Esophagus (tissue), 2 donors: ENCODE measurements at regions not wholly inside any gene's neighbourhood (a gene's known extent, or its start where the extent isn't known, plus 50 kb on each side); places are given as distances from the start of the nearest gene placed in this dataset.

ENCODE experiments used
- H3K27ac ChIP-seq, 2 donors: one replicate each; pipeline ENCODE4 v1.5.1; 2013; ENCODE audit warnings: low read depth in 2 of 2, mild to moderate bottlenecking in 2 of 2, inconsistent platforms in 1 of 2, low read length in 1 of 2, moderate library complexity in 1 of 2
- H3K27me3 ChIP-seq, 2 donors: one replicate each; pipeline ENCODE4 v1.6.1; 2013; ENCODE audit warnings: low read length in 2 of 2, control low read depth in 1 of 2, mild to moderate bottlenecking in 1 of 2; ENCODE audit not compliant: insufficient read depth in 2 of 2, control insufficient read depth in 1 of 2
- H3K36me3 ChIP-seq, 2 donors: one replicate each; pipeline ENCODE4 v1.6.1; 2013; ENCODE audit warnings: low read length in 1 of 2; ENCODE audit not compliant: control insufficient read depth in 2 of 2, insufficient read depth in 2 of 2
- H3K4me1 ChIP-seq, 2 donors: one replicate each; pipeline ENCODE4 v1.6.1; 2013; ENCODE audit warnings: low read length in 1 of 2; ENCODE audit not compliant: control insufficient read depth in 2 of 2, insufficient read depth in 2 of 2
- H3K4me3 ChIP-seq, 2 donors: one replicate each; pipeline ENCODE4 v1.5.1; 2013; ENCODE audit warnings: low read length in 2 of 2, mild to moderate bottlenecking in 2 of 2, low read depth in 1 of 2, moderate library complexity in 1 of 2
- H3K9me3 ChIP-seq, 2 donors: one replicate each; pipeline ENCODE4 v1.6.1; 2013; ENCODE audit warnings: mild to moderate bottlenecking in 2 of 2, low read depth in 1 of 2, low read length in 1 of 2, moderate library complexity in 1 of 2; ENCODE audit not compliant: control insufficient read depth in 2 of 2, insufficient read depth in 1 of 2
- WGBS, 2 donors: extraction: QIAGEN DNeasy Blood & Tissue Kit; methylation state at CpG; one replicate each; pipeline ENCODE4 v1.1.7; 2013; 5-methylcytosine and 5-hydroxymethylcytosine counted together
- donor health status: healthy with polysubstance abuse.
- donor health status: Bipolar disorder and iron deficiency.

GRCh38 chr10:70954381-70955176 is 66.2 kb upstream of the PCBD1 start:
- Histone ChIP-seq H3K4me3 (no peak overlapping the region), H3K27me3 (no peaks in the 10 kb centered on the region), H3K4me1 (no peaks in the 10 kb centered on the region), H3K36me3 (no peaks in the 10 kb centered on the region), H3K9me3 (no peaks in the 10 kb centered on the region), H3K27ac (no peak overlapping the region)
- WGBS, 2 donors, result 80 to 84% methylated on average over 13 of the region's 13 CpGs

GRCh38 chr10:70956029-70956759 is 67.8 kb upstream of the PCBD1 start:
- WGBS, 2 donors, result 58 to 60% methylated on average over 7 of the region's 7 CpGs
- Histone ChIP-seq H3K36me3 (no peaks in the 10 kb centered on the region), H3K9me3 (peaks cover 0 to 2% of the 10 kb centered on the region in 2 donors)

GRCh38 chr10:70958396-70958795 is 70.0 kb upstream of the PCBD1 start:
- H3K36me3 ChIP-seq, result no peaks in the 10 kb centered on the region
- no peaks in the 10 kb centered on the region for H3K27me3 ChIP-seq
- H3K9me3 ChIP-seq, result peaks cover 0 to 2% of the 10 kb centered on the region in 2 donors
- H3K4me1 ChIP-seq, result peaks cover 0 to 2% of the 10 kb centered on the region in 2 donors
- no peak overlapping the region for H3K4me3 ChIP-seq
- H3K27ac ChIP-seq, result no peak overlapping the region
- WGBS, 2 donors, result 85 to 88% methylated on average over 3 of the region's 3 CpGs

More at GRCh38 chr10:70956029-70956759, 67.8 kb upstream of the PCBD1 start:
- H3K27me3 ChIP-seq, result no peaks in the 10 kb centered on the region
- peaks cover 0 to 2% of the 10 kb centered on the region in 2 donors for H3K4me1 ChIP-seq
- H3K27ac ChIP-seq, result no peak overlapping the region
- H3K4me3 ChIP-seq, result no peak overlapping the region

GRCh38 chr10:70960316-70960715 is 72.0 kb upstream of the PCBD1 start:
- 92 to 94% methylated on average over 2 of the region's 2 CpGs for WGBS, 2 donors
- Histone ChIP-seq H3K9me3 (peaks cover 0 to 2% of the 10 kb centered on the region in 2 donors), H3K27ac (no peak overlapping the region), H3K27me3 (no peaks in the 10 kb centered on the region), H3K4me1 (peaks cover 0 to 2% of the 10 kb centered on the region in 2 donors), H3K36me3 (no peaks in the 10 kb centered on the region), H3K4me3 (no peak overlapping the region)

- 79 to 80% methylated on average over 9 of the region's 9 CpGs for WGBS, 2 donors
- Histone ChIP-seq H3K4me3 (no peak overlapping the region), H3K27ac (no peak overlapping the region), H3K9me3 (peaks cover 0 to 2% of the 10 kb centered on the region in 2 donors), H3K4me1 (peaks cover 0 to 2% of the 10 kb centered on the region in 2 donors), H3K36me3 (no peaks in the 10 kb centered on the region), H3K27me3 (no peaks in the 10 kb centered on the region)
Measured at GRCh38 chr10:70960783-70961570, 72.6 kb upstream of the PCBD1 start.

GRCh38 chr10:70962686-70963085 is 74.3 kb upstream of the PCBD1 start:
- Histone ChIP-seq H3K27me3 (no peaks in the 10 kb centered on the region), H3K9me3 (peaks cover 0 to 2% of the 10 kb centered on the region in 2 donors), H3K4me3 (no peak overlapping the region), H3K36me3 (no peaks in the 10 kb centered on the region), H3K27ac (no peak overlapping the region), H3K4me1 (peaks cover 0 to 2% of the 10 kb centered on the region in 2 donors)
- WGBS, 2 donors, result 86% methylated on average over 4 of the region's 4 CpGs

- Histone ChIP-seq H3K36me3 (no peaks in the 10 kb centered on the region), H3K27me3 (no peaks in the 10 kb centered on the region), H3K4me1 (peaks cover 0 to 4% of the 10 kb centered on the region in 2 donors), H3K4me3 (no peak overlapping the region), H3K27ac (no peak overlapping the region), H3K9me3 (peaks cover 0 to 2% of the 10 kb centered on the region in 2 donors)
- WGBS, 2 donors, result 83 to 87% methylated on average over 14 of the region's 14 CpGs
Measured at GRCh38 chr10:70963271-70963670, 74.9 kb upstream of the PCBD1 start.

- H3K4me3 ChIP-seq, result no peak overlapping the region
- WGBS, 2 donors, result 70 to 74% methylated on average over 5 of the region's 5 CpGs
Measured at GRCh38 chr10:70964245-70964644, 75.9 kb upstream of the PCBD1 start.

GRCh38 chr10:70964881-70965280 is 76.5 kb upstream of the PCBD1 start:
- Histone ChIP-seq H3K27ac (no peak overlapping the region), H3K9me3 (peaks cover 0 to 2% of the 10 kb centered on the region in 2 donors), H3K4me3 (no peak overlapping the region), H3K27me3 (no peaks in the 10 kb centered on the region), H3K4me1 (peaks cover 0 to 5% of the 10 kb centered on the region in 2 donors), H3K36me3 (no peaks in the 10 kb centered on the region)
- WGBS, 2 donors, result 78 to 88% methylated on average over 8 of the region's 8 CpGs

More at GRCh38 chr10:70964245-70964644, 75.9 kb upstream of the PCBD1 start:
- Histone ChIP-seq H3K27ac (no peak overlapping the region), H3K4me1 (peaks cover 0 to 5% of the 10 kb centered on the region in 2 donors), H3K27me3 (no peaks in the 10 kb centered on the region), H3K36me3 (no peaks in the 10 kb centered on the region), H3K9me3 (peaks cover 0 to 2% of the 10 kb centered on the region in 2 donors)
